Stomach (tissue), 4 donors: ENCODE measurements at regions not wholly inside any gene's neighbourhood (a gene's known extent, or its start where the extent isn't known, plus 50 kb on each side); places are given as distances from the start of the nearest gene placed in this dataset.

Experiments used
- POLR2A ChIP-seq, 4 donors: fragments of 450-650 bp; IDR thresholded peaks; one replicate each; pipeline ENCODE4 v1.6.1; 2016; ENCODE audit warnings: antibody characterized with exemption in 4 of 4, control low read depth in 2 of 4, mild to moderate bottlenecking in 1 of 4, moderate library complexity in 1 of 4
- POLR2AphosphoS5 ChIP-seq, 3 donors: sonication (generic); formaldehyde crosslinking; IDR thresholded peaks; one replicate each; pipeline ENCODE4 v1.6.1; 2016; ENCODE audit warnings: antibody characterized with exemption in 3 of 3
- TF ChIP-seq, protein P1 (sequence below), 7 experiments: fragments of 450-650 bp in 4 of 7; fragments of 200-600 bp in 3 of 7; sonication (generic) in 3 of 7; IDR thresholded peaks; one replicate each; pipeline ENCODE4 v1.5.1; 2016 to 2019; ENCODE audit warnings: antibody characterized with exemption in 7 of 7, control low read depth in 2 of 7, mild to moderate bottlenecking in 1 of 7

- TF ChIP-seq, protein P1, sequence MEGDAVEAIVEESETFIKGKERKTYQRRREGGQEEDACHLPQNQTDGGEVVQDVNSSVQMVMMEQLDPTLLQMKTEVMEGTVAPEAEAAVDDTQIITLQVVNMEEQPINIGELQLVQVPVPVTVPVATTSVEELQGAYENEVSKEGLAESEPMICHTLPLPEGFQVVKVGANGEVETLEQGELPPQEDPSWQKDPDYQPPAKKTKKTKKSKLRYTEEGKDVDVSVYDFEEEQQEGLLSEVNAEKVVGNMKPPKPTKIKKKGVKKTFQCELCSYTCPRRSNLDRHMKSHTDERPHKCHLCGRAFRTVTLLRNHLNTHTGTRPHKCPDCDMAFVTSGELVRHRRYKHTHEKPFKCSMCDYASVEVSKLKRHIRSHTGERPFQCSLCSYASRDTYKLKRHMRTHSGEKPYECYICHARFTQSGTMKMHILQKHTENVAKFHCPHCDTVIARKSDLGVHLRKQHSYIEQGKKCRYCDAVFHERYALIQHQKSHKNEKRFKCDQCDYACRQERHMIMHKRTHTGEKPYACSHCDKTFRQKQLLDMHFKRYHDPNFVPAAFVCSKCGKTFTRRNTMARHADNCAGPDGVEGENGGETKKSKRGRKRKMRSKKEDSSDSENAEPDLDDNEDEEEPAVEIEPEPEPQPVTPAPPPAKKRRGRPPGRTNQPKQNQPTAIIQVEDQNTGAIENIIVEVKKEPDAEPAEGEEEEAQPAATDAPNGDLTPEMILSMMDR (IDR thresholded peaks at IDR 0.05): no peak
- TF ChIP-seq POLR2A (IDR thresholded peaks at IDR 0.05) (no peak), POLR2AphosphoS5 (IDR thresholded peaks at IDR 0.05) (no peak)
These were observed 1369.8 kb upstream of the LRRTM3 start for GRCh38 chr10:65556006-65556405.
